GM18870 (cell line): ENCODE measurements at regions not wholly inside any gene's neighbourhood (a gene's known extent, or its start where the extent isn't known, plus 50 kb on each side); places are given as distances from the start of the nearest gene placed in this dataset.
"Not testable (repeated sequence)": the region's sequence is repeated elsewhere in the genome, so short reads cannot be mapped to it uniquely, and the experiment has no call there.

Experiments
- ATAC-seq: cut with Tn5 transposase; IDR thresholded peaks from one replicate; pipeline ENCODE4 v1.9.1; 2021; ENCODE audit warnings: moderate library complexity; ENCODE audit not compliant: unreplicated experiment

DNA sequence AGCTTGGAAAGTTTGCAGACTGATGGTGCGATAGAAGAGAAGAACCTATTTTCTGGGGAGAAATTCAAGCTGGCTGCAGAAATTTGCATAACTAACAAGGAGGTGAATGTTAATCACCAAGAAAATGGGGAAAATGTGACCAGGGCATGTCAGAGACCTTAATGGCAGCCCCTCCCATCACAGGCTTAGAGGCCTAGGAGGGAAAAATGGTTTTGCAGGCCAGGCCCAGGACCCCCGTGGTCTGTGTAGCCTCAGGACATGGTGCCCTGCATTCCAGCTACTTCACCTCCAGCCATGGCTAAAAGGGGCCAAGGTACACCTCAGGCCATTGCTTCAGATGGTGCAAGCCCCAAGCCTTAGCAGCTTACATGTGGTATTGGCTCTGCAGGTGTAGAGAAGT, 207.1 kb upstream of the CXorf66 start:
- no peak for ATAC-seq

DNA sequence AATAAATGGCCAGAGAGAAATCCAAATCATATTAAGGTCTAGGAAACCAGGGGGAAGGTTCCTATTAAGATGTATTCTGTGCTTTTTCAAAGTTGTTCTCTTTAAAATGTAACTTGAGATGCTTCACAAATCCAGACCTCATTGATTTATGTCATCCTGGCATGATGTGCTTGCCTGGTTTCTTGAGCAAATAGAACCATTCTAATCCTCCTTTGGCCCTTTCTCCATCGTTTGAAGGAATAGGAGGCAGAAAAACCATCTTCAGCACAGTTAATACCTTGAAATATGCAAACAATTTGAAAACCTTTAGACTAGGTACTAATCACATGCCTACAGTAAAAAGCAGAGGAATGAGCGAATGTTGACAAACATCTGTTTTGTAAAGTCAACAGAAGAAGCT, 202.2 kb upstream of the CXorf66 start:
- ATAC-seq, result no peak

DNA sequence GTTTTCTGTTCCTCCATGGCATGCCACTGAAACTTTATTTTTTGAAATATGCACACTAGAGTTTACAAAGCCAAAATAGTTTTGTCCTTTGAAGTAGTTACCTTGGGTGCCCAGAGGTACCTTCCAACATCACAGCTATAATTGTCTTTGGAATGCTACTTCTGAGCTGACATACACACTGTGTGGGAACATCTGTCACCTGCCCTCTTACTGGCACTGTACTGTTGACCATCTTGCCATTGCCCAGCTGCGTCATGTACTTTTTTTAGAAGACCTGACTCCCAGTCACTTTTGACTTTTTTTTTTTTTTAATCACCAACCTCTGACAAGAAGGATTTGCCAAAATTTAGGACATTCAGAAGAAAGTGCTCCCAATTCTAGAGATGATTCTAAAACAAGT, 200.5 kb upstream of the CXorf66 start:
- ATAC-seq, result no peak

DNA sequence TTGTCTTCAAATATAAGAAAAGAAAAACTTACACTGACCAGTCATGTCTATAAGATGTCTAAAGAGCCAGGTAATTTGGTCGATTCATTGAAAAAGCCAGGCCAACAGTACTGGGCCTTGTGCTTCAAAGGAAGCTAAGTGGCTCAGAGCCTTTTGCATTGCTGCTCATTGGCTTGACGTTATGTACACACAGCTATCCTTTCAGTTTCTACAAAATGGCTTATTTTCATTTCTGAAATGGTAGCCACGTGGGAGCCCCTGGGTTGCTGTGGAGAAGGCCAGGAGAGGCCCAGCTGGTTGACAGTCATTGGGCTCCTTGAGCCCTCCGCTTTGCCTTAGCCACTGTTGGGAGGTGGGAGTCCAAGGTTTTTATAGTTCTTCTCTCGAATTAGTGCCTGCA, 199.1 kb upstream of the CXorf66 start:
- no peak for ATAC-seq

DNA sequence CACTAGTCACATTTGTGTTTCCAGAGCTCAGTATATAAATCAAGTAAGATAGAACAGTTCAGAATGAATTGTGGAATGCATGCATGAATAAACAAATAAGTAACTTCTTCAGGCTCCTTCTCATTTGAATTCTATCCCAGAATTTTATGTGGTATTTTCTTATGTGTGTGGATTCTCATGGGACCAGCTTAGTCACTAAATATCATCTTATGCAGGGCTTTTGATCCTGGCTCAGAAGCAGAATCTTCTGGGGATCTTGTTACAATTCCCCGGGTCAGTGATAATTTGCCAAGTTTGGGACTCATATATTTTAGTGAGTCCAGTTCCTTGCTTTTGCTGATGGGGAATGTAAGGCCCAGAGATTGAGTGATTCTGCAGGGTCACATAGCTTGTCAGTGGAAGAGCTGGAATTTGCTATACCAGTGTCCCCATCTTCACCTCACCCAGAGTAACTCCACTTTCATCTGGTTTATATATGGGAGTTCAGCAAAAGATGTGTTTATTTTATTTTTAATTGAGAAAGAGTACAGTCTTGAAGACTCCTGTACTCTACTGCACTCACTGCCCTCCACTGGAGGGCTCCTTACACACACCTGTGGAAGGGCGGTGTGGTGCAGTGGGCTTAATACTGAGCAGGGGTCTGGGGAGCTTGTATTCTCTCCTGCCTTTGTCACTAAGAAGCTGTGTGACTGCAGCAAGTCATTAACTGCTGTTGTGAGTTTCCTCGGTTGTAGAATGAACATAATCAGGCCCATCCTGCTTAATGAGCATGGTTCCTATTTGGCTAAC, 198.2 kb upstream of the CXorf66 start:
- ATAC-seq, result no peak

DNA sequence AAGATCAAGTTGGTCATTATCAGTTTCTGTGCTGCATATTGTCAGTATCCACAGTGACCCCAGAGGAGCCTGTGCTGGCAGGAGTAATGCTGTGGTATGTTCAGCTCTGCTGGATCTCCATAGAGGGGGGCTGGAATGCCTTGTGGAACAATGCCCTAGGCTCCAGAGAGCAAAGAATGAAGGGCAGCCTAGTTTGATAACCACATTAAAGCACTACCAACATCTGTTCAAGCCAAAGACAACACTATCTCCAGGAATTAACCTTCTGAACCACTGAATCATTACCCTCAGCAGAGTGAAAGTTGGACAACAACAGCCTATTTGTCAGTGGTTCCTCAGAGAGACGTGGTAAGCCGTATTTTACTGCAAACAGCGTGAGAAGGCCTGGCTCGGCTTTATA, 192.3 kb upstream of the CXorf66 start:
- no peak for ATAC-seq

DNA sequence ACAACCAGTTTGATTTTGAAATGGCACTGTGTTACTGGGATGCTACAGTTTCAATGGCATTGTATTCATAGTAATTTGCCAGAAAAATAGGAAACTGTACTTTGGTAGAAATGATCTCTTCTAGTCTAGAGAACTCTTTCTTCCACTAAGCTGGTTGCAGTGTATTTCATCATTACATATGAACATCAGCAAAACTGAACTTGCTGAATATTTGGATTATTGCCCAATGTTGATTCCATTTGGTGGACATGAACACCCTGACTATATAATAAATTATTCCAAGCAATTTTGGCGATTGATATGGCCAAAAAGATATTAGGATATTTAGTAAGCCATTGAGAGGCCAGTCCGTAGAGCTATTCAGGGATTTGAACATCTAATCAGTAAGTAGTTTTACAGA, 191.8 kb upstream of the CXorf66 start:
- no peak for ATAC-seq

DNA sequence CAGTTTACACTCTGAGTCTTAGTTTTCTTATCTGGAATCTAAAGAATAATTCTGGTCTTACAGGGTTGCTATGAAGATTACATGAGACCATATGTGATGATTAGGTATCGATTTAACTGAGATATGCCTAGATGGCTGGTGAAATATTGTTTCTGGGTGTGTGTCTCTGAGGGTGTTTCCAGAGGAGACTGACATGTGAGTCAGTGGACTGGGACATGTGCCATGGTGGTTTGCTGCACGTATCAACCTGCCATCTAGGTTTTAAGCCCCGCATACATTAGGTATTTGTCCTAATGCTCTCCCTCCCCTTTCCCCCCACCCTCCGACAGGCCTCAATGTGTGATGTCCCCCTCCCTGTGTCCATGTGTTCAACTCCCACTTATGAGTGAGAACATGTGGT, 186.0 kb upstream of the CXorf66 start:
- ATAC-seq, result no peak

DNA sequence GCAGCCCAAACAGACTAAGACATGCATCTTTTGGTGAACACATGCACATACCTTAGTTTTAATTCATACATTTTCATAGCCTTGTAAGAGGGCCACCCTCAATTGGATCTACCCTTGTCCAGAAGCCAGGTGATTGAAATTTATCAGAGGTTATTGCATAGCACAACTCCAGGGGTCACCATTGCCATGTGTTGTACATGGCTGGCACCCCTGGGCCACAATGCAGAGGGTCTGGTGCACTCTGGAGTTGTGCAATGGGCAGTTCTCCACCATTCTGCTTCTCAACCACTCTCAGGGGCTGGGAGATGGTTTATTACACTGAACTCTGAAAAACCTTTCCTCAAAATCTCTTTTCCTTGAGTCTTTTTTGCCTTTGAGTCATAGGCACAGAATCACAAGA, 184.4 kb upstream of the CXorf66 start:
- ATAC-seq, result no peak

DNA sequence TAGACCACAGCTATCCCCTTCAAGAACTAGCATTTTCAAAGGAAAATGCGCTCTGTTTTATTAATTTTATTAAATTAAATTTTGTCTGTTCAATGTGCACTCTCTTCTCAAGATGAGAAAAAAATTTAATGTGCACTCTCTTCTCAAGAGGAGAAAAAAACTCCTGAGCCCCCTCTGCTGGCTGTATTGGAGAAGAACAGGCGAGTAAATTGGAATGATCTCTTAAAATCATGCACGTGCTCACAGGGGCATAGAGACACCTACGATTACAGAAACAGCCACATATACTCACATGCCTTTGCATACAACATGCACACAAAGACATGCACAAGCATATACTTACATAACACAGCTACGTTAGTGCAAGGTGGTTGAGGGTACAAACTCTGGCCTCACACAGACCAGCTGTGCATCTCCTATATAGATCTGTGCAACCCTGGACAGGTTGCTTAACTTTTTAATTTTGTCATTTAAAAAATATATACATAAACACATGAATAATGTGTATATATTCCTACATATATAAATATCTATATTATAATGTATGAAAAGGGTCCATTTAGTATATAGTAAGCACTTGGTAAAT, 176.2 kb upstream of the CXorf66 start:
- ATAC-seq, result peak; percentile 85

DNA sequence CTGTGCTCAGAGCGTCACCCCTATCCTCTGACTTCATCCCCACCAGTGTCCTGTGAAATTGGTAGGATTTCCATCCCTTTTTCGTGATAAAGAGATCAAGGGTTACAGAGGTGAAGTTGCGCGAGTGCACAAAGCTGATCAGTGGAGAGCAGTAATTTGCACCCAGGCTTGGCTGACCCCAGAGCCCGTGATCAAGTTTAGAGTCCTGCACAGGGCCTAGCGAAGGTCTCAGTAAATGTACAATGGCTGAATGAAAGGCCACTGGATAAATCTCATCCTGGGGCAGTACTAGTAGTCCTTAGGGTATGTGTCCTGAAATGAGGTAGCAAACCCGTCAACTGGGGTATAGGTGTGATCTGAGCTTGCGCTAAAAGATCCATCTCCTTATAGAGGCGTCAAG, 173.2 kb upstream of the CXorf66 start:
- ATAC-seq, result not testable (repeated sequence)

DNA sequence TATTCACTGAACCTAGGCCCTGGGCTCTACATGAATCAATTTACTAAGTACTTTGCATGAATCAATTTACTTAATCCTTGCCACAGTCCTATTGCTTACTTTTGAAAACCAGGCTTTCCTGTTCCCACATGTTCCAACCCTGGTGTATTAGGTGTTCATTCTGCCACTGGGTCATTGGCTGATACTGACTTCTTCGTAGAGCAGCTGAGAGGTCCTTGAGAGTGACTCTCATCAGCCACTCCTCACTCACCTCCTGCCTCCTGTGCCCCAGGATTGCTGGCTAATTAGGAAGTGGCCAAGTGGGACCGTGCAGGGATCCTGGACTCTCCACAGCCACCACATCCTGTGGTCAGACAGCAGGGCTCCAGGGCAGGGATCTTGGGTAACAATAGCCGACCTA, 172.7 kb upstream of the CXorf66 start:
- not testable (repeated sequence) for ATAC-seq

DNA sequence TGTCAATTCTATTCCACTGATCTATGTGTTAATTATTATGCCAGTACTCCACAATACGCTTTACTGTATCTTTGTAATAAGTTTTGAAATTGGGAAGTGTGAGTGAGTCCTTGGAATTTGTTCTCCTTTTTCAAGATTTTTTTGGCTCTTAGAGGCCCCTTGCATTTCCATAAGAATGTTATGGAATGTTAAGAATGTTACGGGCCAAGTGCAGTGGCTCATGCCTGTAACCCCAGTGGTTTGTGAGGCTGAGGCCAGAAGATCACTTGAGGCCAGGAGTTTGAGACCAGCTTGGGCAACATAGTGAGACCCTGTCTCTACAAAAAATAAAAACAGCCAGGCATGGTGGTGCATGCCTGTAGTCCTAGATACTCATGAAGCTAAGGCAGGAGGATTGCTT, 167.6 kb upstream of the CXorf66 start:
- no peak for ATAC-seq

DNA sequence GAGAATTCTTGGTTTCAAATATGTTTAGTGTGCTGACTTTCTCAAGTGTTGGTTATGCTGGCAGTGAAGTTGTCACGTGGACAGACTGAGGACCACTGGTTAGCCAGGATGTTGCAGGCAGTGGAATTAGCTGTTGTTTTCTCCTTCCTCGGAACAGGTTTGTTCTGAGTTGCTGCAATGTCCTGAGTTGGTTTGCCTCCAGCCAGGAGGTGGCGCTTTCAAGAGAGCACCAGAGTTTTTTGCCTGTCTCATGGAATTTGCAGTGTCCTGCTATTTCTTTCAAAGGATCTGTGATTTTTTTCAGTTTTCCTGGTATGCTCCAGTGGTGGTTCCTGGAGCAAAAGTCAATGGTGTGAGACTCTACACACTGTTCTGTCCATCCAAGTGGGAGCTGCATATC, 158.1 kb upstream of the CXorf66 start:
- ATAC-seq, result no peak

DNA sequence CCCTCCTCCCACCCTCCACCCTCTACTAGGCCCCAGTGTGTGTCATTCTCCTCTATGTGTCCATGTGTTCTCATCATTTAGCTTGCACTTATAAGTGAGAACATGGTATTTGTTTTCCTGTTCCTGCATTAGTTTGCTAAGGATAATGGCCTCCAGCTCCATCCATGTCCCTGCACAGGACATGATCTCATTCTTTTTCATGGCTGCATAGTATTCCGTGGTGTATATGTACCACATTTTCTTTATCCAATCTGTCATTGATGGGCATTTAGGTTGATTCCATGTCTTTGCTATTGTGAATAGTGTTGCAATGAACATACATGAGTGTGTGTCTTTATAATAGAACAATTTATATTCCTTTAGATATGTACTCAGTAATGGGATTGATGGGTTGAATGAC, 148.7 kb upstream of the CXorf66 start:
- ATAC-seq, result not testable (repeated sequence)

DNA sequence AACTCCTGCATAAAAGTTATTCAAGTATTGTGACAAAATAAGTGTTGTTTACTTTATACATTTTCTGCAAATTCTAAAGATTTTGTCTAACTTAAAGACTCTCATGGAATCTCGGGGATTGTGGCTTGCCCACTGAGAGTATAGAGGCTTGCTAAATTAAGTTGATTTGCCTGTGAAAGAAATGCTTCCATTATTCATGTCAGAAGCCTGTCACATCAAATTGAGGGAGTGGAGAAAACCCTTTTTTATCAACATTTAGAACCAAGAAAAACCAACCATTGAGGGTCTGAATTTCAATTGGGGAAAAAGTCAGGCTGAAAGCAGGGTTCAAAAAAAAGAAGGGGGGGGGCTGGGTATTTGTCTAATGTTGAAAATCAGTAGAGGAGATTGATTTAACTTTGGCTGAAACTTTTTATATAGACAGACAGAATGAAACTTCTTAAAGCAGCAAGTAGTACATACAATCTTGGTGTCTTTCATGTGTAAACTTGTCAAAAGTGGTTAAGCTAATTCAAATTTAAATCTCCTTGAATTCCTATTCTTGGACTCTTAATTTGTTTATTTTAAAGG, 144.8 kb upstream of the CXorf66 start:
- ATAC-seq, result no peak

DNA sequence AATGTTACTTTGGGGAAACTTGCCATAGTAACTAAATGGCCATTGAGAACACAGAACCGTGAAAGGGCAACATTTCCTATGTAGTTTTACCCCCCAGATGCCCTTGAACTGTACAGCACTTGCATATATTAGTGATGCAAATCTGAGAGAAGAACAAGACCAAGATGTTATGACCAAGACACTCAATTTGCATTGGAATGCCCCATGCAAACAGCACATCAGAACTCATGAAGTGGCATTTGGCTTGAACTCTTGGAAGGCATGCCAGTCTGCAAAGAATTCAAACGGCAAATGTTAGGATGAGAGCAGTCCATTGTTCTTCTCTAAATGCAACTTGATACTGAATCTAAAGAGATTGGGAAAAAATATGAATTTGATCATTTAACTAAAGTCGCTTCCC, 139.4 kb upstream of the CXorf66 start:
- no peak for ATAC-seq

DNA sequence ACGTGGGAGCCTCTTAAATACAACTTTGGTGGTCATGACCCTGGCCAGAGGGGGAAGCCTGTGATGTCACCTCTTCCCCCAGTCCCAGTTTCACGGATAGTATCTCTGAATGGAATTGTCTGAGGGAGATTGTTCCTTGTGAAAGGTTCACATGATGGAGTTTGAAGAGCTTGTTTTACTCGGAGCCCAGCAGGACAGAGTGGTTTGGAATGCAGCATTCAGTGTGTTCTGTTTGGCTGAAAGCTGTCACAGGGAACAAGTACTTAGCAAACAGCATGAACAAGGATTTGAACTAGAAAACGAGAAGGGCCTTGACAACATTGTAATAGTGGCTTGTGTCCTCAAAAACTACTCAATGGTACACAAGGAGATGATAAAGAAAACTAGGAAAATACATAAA, 133.9 kb upstream of the CXorf66 start:
- ATAC-seq, result no peak

DNA sequence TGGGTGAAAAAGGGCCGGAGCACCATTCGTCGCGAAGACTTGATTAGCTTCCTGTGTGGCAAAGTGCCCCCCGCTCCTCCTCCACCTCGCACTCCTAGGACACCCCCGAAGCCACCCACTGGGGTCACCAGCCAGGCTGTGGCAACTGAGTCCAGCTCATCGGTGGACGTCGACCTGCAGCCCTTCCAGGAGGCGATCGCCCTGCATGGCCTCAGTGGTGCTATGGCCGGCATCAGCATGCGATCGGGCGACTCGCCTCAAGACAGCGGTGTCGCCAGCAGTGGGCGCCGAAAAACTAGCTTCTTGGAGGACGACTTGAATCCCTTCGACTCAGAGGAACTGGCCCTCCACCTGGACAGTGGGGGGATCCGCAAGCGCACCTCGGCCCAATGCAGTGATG, 126.8 kb upstream of the CXorf66 start:
- no peak for ATAC-seq

DNA sequence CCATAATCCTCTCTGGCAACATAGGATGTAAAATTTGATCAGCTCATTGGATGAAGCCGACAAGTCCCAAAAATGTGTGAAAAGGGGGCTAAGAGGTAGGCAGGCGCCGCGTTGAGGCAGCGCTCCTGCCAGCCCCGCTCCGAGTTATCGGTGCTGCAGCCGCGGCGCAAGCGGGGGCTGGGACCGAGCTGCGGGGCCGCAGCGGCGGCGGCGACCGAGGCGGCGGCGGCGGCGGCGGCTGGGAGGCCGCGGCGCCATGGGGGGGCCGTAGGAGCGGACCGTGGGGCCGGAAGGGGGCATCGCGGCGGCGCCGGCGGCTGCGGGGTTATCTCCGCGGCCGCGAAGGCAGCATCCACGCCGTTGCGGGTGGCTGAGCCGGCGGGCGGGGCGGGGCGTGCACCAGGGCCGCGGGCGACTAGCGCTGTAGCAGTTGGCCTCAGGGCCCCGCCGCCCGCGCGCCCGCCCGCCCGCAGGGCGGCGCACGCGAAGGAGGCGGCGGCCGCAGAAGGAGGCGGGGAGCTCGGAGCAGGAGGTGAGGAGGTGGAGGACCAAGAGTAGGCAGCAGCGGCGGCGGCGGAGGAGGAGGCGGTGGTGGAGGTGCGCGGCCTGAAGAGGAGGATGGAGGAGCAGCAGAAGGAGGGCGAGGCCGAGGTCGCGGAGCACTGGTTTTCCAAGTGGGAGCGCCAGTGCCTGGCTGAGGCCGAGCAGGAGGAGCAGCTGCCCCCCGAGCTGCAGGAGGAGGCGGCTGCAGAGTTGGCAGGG, 126.0 kb upstream of the CXorf66 start:
- no peak for ATAC-seq

DNA sequence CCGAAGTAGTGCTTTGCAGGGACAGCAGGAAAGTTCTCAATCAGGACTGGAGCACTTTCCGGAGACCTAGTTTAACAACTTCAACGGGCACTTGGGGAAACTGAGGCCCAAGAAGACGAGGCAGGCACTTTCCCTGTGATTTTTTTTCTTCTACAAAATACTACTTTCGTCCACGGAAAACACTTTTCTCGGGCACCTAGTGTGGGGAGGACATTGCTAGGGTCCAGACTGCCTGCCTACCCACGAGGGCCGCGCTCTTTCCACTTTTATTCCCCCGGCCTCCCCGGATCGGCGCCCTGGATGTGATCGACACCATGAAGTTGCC, 125.4 kb upstream of the CXorf66 start:
- no peak for ATAC-seq

DNA sequence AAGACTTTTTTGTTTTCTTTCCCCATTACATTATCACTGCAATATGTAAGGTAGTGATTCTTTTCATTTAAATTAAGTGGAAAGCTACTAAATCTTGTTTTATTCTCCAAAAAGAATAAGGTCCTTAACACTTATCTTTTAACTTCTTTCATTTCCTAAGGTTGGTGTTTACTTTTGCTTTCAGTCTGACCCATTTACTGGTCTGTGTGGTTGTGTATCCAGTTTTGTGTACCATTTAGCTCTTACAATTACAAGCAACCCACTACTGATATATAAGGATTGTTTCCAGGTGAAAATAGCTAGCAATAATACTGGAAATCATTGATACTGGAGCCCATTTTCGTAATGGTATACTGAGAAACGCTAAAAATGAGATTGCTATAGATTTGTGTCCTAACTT, 123.1 kb upstream of the CXorf66 start:
- ATAC-seq, result no peak
